ENCODE measurements at regions not wholly inside any gene's neighbourhood (a gene's known extent, or its start where the extent isn't known, plus 50 kb on each side); places are given as distances from the start of the nearest gene placed in this dataset.

DNA sequence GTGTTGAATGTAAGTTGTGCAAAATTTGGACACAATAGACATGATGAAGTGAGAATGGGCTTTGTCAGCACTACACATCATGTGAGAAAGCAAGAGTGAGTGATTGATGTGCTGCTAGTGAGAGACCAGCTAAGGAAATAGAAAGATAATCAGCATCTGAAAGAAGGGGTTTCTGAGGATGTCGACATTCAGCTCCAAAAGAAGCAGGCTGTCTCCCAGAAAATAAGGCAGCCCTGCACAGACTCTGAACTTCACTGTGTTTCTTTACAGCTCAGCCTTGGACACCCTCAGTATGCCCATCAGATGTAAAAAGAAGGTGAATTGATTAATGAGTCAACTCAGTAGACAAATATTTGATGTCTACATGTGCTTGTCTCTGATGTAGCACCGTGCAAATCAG, 80.8 kb upstream of the ADCY2 start:
- H3K9me3 Mint-ChIP-seq: no peaks in the 10 kb centered on the region
- TF ChIP-seq, protein P1, sequence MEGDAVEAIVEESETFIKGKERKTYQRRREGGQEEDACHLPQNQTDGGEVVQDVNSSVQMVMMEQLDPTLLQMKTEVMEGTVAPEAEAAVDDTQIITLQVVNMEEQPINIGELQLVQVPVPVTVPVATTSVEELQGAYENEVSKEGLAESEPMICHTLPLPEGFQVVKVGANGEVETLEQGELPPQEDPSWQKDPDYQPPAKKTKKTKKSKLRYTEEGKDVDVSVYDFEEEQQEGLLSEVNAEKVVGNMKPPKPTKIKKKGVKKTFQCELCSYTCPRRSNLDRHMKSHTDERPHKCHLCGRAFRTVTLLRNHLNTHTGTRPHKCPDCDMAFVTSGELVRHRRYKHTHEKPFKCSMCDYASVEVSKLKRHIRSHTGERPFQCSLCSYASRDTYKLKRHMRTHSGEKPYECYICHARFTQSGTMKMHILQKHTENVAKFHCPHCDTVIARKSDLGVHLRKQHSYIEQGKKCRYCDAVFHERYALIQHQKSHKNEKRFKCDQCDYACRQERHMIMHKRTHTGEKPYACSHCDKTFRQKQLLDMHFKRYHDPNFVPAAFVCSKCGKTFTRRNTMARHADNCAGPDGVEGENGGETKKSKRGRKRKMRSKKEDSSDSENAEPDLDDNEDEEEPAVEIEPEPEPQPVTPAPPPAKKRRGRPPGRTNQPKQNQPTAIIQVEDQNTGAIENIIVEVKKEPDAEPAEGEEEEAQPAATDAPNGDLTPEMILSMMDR (conservative IDR thresholded peaks at IDR 0.05): no peak
- H3K4me1 ChIP-seq (ENCODE audit: control insufficient read depth, insufficient read depth, low read length): peaks cover 6% of the 10 kb centered on the region
- H3K27me3 ChIP-seq (ENCODE audit: control insufficient read depth, insufficient read depth, low read length, poor library complexity, severe bottlenecking): no peaks in the 10 kb centered on the region
- H3K36me3 Mint-ChIP-seq (ENCODE audit: low read depth): no peaks in the 10 kb centered on the region
- H3K4me3 Mint-ChIP-seq: no peak overlapping the region
- no peaks in the 10 kb centered on the region for H3K9me3 ChIP-seq (ENCODE audit: control insufficient read depth, low read length)
- WGBS, 2 experiments (ENCODE audit: insufficient coverage in 1 of 2, insufficient read length in 1 of 2): 63 to 86% methylated on average over 2 of the region's 2 CpGs
- no peak overlapping the region for H3K27ac ChIP-seq (ENCODE audit: low read depth, low read length)
- DNase-seq: no peak
- no peak overlapping the region for H3K4me3 ChIP-seq (ENCODE audit: low read length)
- H3K4me1 Mint-ChIP-seq: peaks cover 19% of the 10 kb centered on the region
- H3K27me3 Mint-ChIP-seq (ENCODE audit: insufficient read depth): no peaks in the 10 kb centered on the region
- H3K27ac Mint-ChIP-seq: no peak overlapping the region
- no peak overlapping the region for H3K9ac ChIP-seq (ENCODE audit: extremely low read depth, low read length, poor library complexity, severe bottlenecking)
- H3K36me3 ChIP-seq (ENCODE audit: control insufficient read depth, insufficient read depth, low read length): no peaks in the 10 kb centered on the region

DNA sequence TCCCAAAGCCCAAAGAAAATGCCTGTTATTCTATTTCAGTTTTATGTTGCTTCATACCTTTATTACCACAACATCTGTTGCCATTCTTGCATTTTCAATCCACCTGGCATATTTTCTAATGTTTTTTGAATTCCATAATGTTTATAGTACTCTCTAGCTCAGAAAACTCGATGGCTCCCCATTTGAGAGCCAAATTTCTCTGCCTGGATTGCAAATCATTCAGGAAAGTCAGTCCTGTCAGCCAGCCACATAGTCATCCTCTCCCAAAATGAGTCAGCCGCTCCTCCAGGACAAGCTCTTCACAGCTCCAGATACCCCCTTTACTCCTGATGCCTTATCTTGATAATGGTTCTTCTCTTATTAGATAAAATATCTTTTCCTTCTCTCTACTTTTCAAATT, 78.2 kb upstream of the ADCY2 start:
- TF ChIP-seq, protein P1 (conservative IDR thresholded peaks at IDR 0.05): no peak

DNA sequence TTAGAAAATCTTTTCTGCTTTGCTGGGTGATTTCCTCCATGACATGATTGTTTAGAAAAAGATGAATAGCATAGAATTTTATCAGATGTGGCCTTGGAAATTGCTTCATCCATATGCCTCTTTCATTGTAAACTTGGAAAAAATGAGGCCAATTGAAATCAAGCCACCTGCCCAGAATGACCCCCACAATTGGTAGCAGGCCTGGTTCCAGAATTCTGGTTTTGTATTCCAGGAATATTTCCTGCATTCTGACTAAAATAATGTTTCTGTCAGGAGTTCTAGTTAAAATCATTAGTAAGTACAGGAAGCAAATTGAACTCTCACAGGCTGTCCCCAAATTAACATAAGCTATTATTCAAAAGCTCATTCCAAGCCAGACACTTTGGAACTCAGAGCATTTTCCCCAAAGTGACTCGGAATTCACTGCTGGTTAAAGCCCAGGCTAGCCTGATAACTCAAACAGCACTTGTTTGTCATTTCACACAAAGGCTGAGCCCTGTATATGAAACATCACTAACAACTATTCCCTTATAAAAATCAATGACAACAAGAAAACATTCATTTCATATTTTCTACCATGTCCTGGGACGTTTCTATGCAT, 75.1 kb upstream of the ADCY2 start:
- Mint-ChIP-seq H3K4me3 (no peak overlapping the region), H3K27ac (no peak overlapping the region), H3K36me3 (ENCODE audit: low read depth) (no peaks in the 10 kb centered on the region), H3K27me3 (ENCODE audit: insufficient read depth) (no peaks in the 10 kb centered on the region), H3K4me1 (peaks cover 16% of the 10 kb centered on the region), H3K9me3 (no peaks in the 10 kb centered on the region)
- no peak overlapping the region for H3K27ac ChIP-seq (ENCODE audit: low read depth, low read length)
- no peak for DNase-seq
- H3K36me3 ChIP-seq (ENCODE audit: control insufficient read depth, insufficient read depth, low read length): no peaks in the 10 kb centered on the region
- no peak overlapping the region for H3K9ac ChIP-seq (ENCODE audit: extremely low read depth, low read length, poor library complexity, severe bottlenecking)
- H3K4me3 ChIP-seq (ENCODE audit: low read length): no peak overlapping the region
- 73 to 86% methylated on average over 1 to 2 of the region's 2 CpGs for WGBS, 2 experiments (ENCODE audit: insufficient coverage in 1 of 2, insufficient read length in 1 of 2)
- no peaks in the 10 kb centered on the region for H3K27me3 ChIP-seq (ENCODE audit: control insufficient read depth, insufficient read depth, low read length, poor library complexity, severe bottlenecking)
- TF ChIP-seq, protein P1 (conservative IDR thresholded peaks at IDR 0.05): no peak
- no peaks in the 10 kb centered on the region for H3K9me3 ChIP-seq (ENCODE audit: control insufficient read depth, low read length)
- H3K4me1 ChIP-seq (ENCODE audit: control insufficient read depth, insufficient read depth, low read length): peaks cover 6% of the 10 kb centered on the region

More for the DNA sequence above, 78.2 kb upstream of the ADCY2 start:
- no peak for DNase-seq
- Histone ChIP-seq H3K36me3 (ENCODE audit: control insufficient read depth, insufficient read depth, low read length) (no peaks in the 10 kb centered on the region), H3K4me1 (ENCODE audit: control insufficient read depth, insufficient read depth, low read length) (peaks cover 6% of the 10 kb centered on the region), H3K9me3 (ENCODE audit: control insufficient read depth, low read length) (no peaks in the 10 kb centered on the region), H3K9ac (ENCODE audit: extremely low read depth, low read length, poor library complexity, severe bottlenecking) (no peak overlapping the region), H3K27me3 (ENCODE audit: control insufficient read depth, insufficient read depth, low read length, poor library complexity, severe bottlenecking) (no peaks in the 10 kb centered on the region), H3K4me3 (ENCODE audit: low read length) (no peak overlapping the region), H3K27ac (ENCODE audit: low read depth, low read length) (no peak overlapping the region)
- Mint-ChIP-seq H3K27me3 (ENCODE audit: insufficient read depth) (no peaks in the 10 kb centered on the region), H3K4me3 (no peak overlapping the region), H3K9me3 (no peaks in the 10 kb centered on the region), H3K27ac (no peak overlapping the region), H3K4me1 (peaks cover 24% of the 10 kb centered on the region), H3K36me3 (ENCODE audit: low read depth) (no peaks in the 10 kb centered on the region)
- WGBS, 2 experiments (ENCODE audit: insufficient coverage in 1 of 2, insufficient read length in 1 of 2): 77 to 83% methylated on average over 1 to 2 of the region's 2 CpGs

Measured in endodermal cell (in vitro differentiated cells).